ENCODE measurements at regions not wholly inside any gene's neighbourhood (a gene's known extent, or its start where the extent isn't known, plus 50 kb on each side); places are given as distances from the start of the nearest gene placed in this dataset.

DNA sequence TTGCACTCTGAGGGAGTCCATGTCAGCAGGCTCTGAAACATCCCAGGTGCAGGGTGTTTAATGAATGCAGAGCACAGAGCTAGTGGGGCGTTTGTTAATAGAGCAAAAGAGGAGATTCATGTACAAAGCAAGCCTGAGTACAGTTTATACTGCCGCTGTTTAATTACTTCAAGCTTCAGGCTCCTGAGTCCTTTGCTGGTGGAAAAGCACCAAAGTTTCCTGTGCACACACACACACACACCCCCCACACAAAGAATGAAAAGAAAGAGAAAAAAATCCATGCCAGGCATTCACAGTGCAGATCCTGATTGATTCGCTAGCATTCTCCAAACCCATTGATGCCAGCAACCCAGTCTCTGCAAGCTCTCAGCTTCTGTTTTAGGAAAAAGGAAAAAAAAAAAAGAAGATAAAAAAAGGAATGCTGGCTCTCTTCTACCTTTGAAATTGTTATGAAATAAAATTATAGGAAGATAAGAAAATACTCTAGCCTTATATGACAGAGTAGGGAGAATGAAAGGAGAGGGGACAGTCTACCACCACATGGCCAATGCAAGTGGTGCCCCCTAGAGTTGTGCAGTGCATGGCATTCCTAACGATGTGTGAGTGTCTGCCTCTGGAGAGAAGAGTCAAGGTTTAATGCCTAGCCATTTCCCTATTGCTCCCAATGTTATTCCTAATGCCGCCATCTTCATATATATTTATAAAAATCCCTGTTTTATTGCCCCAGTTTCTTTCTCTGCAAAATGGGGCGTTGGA, 216.5 kb downstream of the TMEM114 start:
- no peak for DNase-seq

DNA sequence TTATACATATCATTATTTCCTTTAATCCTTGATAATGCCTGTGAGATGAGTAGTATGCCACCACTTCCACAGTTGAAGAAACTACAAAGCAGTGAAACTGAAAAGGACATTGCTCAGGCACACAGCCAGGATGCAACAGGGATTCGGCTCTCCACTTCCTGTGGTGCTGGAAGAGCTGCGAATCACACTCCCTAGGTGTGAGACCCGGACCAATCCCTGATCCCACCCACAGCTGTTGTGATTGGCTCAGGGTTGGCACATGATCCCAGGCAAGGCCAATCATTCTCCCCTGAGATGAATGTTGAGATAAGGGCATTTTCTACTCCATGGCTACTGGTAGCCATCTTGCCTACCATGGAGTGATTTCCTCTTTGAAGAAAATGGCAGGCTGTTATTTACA, 218.2 kb downstream of the TMEM114 start:
- DNase-seq: no peak

DNA sequence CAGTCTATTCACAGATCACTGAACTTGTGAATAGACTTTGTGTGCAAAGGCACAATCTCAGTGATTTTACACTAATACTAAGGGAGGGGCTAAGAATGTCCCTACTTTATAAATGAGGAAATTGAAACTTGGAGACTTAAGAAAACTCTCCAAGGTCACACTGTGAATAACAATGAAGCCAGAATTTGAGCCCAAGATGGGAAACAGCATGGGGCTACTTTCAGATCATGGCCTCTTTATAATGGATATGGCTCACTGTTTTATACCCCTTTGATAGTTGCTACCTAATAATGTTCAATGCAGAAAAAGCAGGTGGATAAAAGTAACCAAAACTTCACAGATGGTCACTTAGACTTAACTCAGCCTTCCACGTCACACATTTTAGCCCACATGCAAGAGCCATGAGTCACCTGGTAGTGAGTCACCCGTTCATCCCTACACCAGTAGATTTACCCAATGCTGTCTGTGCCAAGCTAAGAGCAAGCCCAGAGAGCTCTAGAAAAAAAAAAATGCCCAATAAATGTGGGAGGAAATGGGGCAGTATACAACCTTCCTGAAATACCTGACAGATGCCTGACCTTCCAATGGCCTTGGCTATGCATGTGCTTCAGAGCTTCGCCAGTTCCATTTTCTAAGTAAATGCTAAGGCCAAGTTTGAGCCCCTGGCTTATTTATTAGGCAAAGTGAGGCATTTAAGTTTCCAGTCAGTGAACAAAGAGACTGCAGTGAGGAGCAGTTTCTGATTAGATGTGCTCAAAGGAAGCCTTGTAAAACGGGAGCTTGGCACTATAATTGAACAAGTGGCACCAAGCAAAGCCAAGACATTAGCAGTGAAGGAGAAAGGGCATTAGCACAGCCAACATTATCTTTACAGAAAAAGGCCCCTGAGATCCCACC, 219.7 kb downstream of the TMEM114 start:
- DNase-seq: no peak

DNA sequence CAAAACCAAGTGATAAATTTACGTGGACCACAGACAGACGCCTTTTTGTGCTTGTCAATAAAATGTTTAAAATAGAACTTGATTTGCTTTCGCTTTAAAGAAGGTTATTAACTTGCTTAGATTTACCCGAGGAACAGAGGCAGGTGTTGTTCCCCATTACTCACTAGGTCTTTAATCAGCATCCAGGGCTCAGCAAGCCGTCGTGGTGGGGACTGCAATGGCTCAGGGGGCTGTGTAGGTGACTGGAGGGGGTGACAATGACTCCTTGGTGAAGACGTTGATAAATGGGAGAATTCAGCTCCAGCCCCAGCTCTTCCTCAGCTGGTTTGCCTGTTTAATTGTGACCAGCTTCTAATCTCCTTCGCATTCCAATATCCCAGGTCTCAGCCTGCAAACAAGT, 231.4 kb downstream of the TMEM114 start:
- no peak for DNase-seq

DNA sequence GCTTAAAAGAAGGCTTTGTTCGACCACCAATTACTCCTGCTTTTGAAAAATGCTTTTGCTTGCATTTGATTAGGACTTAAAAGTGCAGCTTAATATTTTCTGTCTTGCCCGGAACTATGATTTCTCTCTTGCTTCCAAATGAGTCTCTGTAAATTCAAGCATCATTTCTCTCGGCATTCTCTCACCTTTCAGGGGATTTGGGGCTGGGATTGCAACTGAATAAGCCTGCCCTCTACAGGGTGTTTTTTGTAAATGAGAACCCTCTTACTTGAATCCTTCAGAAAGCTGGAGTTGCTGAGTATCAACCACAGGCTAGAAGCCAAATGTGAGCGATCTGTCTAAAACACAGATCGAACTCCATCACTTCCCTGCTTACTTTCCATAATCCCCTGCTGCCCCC, 234.6 kb downstream of the TMEM114 start:
- no peak for DNase-seq

DNA sequence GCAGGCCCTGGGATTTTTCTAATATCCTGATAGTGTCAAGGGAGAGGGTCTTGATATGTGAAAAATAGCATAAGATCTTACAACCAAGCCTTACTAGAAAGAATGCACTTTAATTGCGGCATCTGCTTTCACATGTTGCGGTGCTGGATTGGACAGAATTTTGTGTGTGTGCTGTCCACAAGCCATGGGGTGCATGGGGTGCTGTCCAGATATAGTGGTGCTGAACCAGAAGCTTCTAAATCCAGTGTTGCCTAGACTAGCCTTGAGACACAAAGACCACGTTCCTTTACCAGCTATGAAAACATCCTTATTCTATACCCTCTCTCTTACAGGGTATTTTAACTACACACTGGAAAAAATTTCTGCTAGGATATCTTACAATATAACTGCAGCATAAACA, 244.0 kb downstream of the TMEM114 start:
- no peak for DNase-seq

DNA sequence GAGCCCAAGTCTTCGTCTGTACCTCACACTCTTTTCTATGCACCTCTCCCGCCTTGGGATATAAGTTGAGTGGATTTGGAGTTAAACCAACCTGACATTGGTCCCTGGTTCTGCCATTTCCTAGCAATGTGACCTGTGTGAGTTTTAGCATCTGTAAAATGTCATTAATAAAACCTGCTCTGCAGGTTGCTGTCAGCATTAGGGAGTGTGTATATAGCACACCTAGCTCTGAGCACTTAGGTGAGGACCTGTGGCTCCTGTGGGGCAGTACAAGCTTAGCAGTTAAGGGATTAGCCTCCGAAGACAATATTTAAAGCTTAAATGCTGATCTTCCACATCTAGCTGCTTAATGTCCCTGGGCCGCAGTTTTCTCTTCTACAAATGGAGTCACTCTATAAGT, 248.0 kb downstream of the TMEM114 start:
- DNase-seq: no peak

DNA sequence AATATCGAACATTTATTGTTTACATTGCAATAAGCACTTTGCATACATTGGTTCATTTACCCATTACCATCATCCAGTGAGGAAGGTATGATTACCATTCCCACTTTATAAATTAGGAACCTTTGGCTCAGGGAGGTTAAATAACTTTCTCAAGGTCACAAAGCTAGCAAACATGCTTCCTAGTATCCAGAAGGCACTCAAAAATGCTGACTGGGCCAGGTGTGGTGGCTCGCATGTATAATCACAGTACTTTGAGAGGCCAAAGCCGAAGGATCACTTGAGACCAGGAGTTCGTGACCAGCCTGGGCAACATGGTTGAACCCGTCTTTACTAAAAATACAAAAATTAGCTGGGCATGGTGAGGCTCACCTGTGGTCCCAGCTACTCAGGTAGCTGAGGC, 259.6 kb downstream of the TMEM114 start:
- no peak for DNase-seq

DNA sequence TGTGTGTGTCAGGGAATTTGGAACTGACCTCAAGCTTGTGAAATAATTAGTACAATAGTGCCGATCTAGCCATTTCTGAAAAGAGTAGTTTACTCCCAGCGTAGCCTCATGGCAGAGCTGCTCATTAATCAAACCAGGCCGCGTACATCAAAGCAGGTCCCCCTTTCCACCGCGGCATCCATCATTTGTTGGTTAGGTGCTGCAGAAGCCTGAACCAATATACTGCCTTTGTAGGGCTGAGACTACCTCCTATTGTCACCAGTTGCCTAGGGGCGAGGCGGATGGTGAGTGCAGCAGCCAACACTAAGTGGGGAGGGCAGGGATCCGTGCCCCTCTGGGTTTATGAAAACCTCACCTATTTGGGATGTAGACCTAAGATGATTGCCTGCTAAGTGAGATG, 264.1 kb downstream of the TMEM114 start:
- DNase-seq: no peak

DNA sequence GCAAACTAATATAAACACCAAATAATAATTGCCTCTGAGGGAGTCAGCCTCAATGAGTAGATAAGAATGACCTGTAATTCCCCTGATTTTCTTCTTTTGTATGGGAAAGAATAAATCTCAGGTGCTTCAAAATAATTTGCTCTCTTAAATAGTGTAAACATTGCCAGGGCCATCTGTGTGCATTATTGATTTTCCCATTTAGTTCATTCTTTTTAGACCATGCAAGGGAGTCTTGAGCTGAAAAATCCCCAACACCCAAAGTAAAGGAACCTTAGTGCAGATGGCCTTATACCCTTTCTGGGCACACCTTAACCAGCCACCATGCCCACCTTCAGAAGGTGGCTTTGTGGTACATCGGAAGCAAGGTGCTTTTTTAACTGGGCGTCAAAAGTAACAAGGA, 267.2 kb downstream of the TMEM114 start:
- no peak for DNase-seq

DNA sequence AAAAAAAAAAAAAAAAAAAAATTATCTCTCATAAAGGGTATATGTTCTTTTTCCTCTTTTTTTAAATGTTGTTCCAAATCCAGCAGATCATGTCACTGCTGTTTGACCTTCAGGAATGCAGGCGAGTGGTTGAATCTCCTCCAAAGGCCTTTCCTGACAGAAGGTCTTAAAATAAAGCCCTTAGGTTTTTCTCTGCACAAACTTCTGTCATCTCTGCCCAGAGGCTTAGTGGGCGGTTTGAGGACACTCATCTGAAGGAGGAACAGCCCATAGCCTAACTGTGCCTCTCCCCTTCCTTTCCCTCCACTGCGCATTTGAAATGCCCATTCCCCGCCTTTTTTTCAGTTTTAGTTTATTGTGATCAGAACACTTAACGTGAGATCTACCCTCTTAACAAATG, 270.2 kb downstream of the TMEM114 start:
- no peak for DNase-seq

DNA sequence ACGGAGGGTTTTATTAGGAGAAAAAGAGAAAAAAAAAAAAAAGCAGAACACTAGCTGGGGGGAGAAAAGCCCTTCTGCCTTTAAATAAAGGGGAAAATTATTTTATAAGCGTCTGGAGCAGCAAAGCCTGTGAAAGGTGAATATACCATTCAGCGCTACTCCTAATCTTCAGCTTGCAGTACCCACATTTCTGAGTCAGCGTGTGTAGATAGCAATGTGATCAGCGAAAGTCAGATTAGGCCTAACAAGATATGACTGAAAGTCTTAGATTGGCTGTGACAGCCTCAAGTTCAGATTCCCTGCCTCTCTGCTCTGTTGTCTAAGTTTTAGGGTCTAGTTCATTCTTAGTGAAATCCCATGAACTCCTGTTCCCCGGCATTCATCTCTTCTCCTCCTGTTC, 279.5 kb downstream of the TMEM114 start:
- no peak for DNase-seq

DNA sequence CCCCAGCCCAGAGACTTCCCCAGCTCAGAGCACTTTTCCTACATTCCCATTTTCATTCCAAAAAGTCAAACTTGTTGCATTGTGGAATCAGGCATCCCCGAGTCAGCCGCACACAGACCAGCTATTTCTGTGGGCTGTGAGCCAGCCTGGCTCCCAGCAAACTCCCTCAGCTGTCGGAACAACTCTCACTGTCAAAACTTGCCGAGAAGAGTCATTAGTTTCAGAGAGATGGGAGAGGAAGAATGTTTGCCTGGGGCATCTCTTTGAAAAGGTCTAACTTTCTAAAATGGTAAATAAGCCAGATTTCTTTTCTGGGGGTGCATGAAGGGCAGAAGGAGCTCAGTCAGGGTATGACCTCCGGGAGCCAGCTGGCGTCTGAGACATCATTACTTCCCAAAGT, 280.0 kb downstream of the TMEM114 start:
- DNase-seq: no peak

DNA sequence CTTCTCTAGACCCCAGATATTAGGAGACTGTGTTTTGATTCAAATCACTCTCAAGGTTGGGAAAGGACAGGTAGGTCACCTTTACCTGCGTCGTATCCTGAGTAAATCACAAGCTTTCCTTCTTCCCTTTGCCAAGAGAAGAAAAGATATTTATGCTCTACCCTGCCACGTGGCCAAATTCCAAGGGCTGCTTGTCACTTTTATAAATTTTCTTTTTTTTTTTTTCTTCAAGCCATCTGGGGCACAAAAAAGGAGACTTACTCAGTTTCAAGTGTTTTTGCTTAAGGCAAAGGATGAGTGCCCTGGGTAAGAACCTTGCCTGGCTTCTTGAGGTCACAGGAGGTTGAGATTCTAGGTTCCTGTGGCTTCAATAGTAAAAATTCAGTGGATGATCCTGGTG, 285.1 kb downstream of the TMEM114 start:
- DNase-seq: no peak

DNA sequence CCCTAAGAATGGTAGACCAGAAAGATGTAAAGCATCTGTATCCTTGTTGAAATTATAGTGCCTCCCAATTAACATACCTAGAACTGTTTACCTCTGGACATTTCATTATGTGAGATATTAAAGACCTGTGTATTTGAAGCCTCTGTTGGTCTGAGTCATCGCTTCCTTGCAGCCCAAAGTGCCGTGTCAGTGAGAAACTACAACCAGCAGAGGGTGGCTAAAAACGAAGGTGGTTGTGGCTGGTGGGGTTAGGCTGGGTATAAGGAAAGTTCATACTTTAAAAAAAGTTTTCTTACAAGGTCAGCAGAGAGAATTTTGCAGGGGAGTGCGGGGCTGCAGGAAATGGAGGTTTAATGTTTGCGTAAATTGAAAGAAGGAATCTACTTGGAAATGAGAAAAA, 290.7 kb downstream of the TMEM114 start:
- no peak for DNase-seq

DNA sequence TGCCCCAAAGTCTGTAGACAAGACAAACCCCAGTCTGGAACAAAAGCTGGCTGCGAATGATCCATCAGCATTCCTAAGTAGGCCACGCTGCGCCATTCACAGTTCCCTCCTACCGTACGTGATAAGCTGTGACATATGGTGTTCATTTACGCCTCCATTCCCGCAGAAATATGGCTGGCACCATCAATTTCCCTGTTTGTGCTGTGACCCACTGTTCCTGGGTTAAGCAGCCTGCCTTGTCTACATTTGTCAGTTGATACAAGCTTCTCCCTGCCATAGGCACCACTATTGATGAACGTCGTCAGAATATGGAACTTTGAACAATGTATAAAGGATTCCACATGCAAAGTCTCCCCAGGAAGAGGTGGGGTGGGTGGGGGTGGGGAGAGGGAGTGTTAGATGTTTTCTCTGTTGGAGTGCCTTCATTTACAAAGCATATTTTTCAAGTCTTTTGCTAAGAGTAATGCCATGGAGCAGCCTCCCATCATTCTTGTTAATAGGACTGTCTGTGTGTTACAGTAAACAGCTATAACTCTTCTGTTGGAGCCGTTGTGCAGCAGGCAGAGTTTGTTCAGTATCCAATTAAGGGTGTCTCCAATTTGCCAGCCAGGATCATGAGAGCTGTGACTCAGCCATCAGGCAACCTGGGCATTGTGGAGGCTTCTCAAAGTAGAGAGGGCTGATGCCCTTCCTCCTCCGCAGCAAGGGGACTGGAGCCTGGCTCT, 294.6 kb downstream of the TMEM114 start:
- no peak for DNase-seq

DNA sequence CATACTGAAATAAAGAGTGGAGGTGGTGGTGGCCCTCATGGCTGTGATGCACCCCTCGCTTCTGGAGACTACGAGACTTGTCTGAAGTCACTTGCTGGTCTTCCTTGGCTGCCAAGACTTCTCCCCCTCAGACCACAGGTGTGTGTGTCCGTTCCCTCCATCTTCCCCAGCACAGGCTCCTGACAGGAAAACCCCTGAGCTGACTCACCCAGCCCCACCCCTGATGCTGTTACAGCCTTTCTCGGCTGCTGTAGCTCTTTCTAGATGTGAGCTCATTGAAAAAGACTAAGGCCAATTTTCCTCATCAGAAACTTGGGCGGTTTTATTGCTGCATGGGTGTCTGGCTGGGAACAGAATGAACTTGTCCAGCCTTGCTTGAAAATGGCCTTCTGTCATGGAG, 296.9 kb downstream of the TMEM114 start:
- no peak for DNase-seq

DNA sequence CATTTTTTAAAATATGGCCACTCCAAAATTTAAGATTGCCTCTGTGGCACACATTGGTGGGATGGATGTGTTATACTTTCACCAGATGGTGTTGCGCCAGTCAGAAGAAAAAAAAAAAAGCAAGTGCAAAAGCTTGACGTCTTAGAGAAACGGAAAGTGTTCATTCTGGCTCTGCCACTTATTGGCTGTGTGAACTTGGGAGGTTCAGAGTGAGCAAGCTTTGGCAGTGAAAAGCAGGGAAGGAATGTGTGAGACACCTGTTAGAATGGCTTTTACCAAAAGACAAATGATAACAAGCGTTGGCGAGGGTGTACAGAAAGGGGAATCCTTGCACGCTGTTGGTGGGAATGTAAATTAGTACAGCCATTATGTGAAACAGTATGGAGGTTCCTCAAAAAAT, 298.0 kb downstream of the TMEM114 start:
- no peak for DNase-seq

DNA sequence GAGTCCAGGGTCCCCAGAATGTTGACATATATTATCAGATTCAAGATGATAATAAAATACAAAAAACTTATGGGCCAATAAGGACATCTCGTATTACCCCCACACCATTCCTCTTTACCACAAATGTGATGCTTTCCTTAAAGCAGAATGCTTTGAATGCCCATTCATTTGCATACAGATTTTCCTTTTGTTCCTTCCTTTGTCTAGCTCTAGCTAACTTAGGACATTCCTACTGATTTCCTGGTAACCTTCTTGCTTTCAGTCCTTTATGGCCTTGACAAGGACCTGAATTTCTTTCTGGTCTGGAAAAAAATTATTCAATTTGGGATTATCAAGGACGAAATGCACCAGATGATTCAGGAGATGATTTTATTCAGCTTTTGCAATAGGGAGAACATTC, 304.0 kb downstream of the TMEM114 start:
- no peak for DNase-seq

DNA sequence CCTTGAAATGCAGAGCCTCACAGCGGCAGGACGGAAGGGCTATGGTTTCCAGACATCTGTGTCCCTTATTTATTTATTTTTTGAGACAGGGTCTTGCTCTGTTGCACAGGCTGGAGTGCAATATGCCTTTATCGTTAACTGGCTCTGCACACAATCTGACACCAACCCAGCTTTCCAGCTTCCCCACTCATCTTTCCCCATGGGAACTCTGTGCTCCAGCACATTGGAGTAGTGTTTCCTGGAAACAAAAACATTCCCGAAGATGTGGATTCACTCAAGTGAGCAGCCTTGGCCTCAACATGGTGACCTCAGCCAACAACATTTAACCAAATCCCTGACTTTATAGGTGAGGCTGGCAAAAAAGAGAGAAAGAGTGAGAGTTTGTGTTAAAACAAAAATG, 307.1 kb downstream of the TMEM114 start:
- DNase-seq: no peak

DNA sequence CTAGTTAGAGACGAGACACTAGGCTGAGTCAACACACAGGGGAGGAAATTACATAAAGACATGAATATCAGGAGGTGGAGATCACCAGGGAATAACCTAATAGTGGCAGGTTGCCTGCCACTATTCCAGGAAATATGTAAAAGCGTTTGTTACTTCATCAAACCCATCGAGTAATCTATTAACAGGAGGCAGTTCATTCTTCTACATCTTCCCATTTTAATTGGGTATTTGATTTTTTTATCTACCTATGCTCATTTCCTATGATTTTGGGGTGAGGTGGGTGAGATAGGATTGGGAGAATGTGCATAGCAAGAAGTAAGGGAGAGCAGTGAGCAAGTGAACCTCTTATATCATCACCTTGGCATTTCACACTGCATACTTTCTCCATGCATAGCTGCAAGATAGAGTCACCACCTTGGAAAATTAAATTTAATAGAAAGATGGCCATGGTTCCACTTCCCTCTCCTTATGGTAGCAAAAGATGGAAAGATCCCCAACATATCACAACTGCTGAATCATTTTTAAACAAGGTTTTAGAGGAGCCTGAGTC, 312.2 kb downstream of the TMEM114 start:
- DNase-seq: no peak

DNA sequence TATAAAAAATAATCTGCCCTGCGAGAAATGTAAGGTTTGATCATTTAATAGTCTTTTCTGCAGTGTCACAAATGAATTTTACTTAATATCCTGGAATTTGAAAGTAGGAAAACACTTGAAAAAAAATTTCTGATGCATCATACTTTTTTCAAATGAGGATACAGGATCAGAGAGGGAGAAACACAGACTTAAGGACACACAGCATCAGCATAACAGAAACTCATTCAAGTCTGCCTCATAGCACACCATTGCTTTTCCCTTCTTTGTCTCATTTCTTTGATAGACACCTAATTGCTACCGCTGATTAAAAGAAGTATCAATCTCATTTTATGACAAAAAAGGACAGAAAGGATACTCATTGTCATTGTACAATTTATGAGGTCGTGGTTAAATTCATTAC, 319.0 kb downstream of the TMEM114 start:
- DNase-seq: no peak

DNA sequence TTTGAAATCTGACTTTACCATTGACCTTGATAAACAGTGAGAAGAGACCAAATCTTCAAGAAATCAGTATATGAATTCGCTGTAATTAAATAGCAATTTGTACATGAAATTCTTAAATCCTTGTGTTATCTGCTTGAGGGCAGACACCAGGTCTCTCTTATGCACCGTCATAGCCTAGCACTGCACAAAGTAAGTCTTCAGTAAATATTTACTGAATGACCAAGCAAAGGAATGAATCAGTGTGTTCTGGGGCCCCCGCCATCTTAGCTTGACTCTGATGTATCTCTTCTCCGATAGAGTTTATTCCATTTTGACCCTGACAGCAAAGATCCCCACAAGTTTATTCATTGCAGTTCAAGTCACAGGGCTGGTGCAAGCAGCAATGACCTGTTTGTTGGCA, 328.0 kb downstream of the TMEM114 start:
- no peak for DNase-seq

DNA sequence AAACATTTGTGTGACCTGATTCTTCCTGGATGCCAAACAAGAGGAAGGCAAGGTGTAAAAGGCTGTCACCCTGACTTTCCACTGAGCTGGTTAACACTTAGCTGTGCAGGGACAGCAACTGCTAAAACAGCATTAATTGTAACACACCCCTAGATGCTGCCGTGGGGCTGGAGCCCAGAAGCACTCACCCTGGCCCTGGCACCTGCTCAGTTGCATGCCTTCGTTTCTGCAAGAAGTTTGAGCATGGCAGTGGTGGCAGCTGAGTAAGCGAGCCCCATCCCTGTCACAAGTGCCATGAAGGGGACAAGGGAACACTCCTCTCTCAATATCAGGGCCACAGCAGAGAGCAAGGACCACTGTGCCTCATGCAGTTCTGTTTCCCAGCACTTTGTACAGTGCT, 330.2 kb downstream of the TMEM114 start:
- DNase-seq: no peak
